GM12878 (cell line): ENCODE measurements at regions not wholly inside any gene's neighbourhood (a gene's known extent, or its start where the extent isn't known, plus 50 kb on each side); places are given as distances from the start of the nearest gene placed in this dataset.

ENCODE experiments used
- ATAC-seq: fragments of 200-7000 bp; cut with Tn5 transposase; 3 replicates; pipeline ENCODE4 v1.9.1; 2020; ENCODE audit warnings: mild to moderate bottlenecking, moderate library complexity
- BruUV-seq: library from RNA; stranded (reverse); fragments of 400-500 nt; replicated peaks from 2 replicates; lab custom pipeline; 2021; lab: Mats Ljungman, UMichigan
- CTCF ChIA-PET: fragments of 300-600 bp; sonication (Branson Sonifier 250); formaldehyde crosslinking; extraction: SDS; loops from one replicate; lab custom pipeline; 2021; ENCODE audit warnings: inconsistent platforms; lab: Yijun Ruan, JAX
- POLR2A ChIA-PET: fragments of 350-600 bp; formaldehyde crosslinking; extraction: SDS; loops from one replicate; lab custom pipeline; 2021; ENCODE audit warnings: inconsistent platforms; lab: Charles Lee
- RAD21 ChIA-PET: fragments of 300-600 bp; sonication (Branson Sonifier 250); formaldehyde crosslinking; loops from one replicate; lab custom pipeline; 2023; ENCODE audit warnings: antibody characterized with exemption; ENCODE audit not compliant: unreplicated experiment; lab: Charles Lee
- SMC1A ChIA-PET: fragments of 300-600 bp; sonication (Branson Sonifier 250); formaldehyde crosslinking; loops from one replicate; lab custom pipeline; 2023; ENCODE audit not compliant: unreplicated experiment, uncharacterized antibody; lab: Charles Lee
- DNase-seq: peaks from one replicate; pipeline ENCODE4 v3.0.0-alpha.2; 2011; ENCODE audit warnings: low read depth, low spot score
- FAIRE-seq: peaks from 3 replicates; lab custom pipeline; 2011; peaks lifted over from hg19 to GRCh38; lab: Jason Lieb, UNC
- H2AFZ ChIP-seq: 2 replicates; pipeline ENCODE4 v1.6.0; 2011; ENCODE audit warnings: low read depth, low read length, control low read depth; ENCODE audit not compliant: control insufficient read depth
- H3K27ac ChIP-seq: 2 replicates; pipeline ENCODE4 v1.5.1; 2011; ENCODE audit warnings: control low read depth; ENCODE audit not compliant: control insufficient read depth, insufficient read depth
- H3K27me3 ChIP-seq, 2 experiments: replicated peaks in 1 of 2; 2 replicates each; pipeline versions ENCODE4 v1.6.0 to v1.6.1; 2011; ENCODE audit warnings: low read length in 1 of 2; ENCODE audit not compliant: control insufficient read depth in 2 of 2, insufficient read depth in 2 of 2
- H3K36me3 ChIP-seq, 2 experiments: 2 replicates each; pipeline ENCODE4 v1.5.1; 2011; ENCODE audit warnings: low read length in 1 of 2; ENCODE audit not compliant: control insufficient read depth in 2 of 2, insufficient read depth in 2 of 2
- H3K4me1 ChIP-seq: 2 replicates; pipeline ENCODE4 v1.6.1; 2011; ENCODE audit warnings: mild to moderate bottlenecking, low read length, moderate library complexity, mixed read lengths; ENCODE audit not compliant: control insufficient read depth, insufficient read depth
- H3K4me2 ChIP-seq: 2 replicates; pipeline ENCODE4 v1.6.0; 2011; ENCODE audit warnings: control low read depth; ENCODE audit not compliant: control insufficient read depth, insufficient read depth
- H3K4me3 ChIP-seq: fragments of 200-600 bp; sonication (generic); 2 replicates; pipeline ENCODE4 v1.5.1; 2016
- H3K79me2 ChIP-seq: 2 replicates; pipeline ENCODE4 v1.6.0; 2011; ENCODE audit warnings: low read length; ENCODE audit not compliant: control insufficient read depth, insufficient read depth
- H3K9ac ChIP-seq: 2 replicates; pipeline ENCODE4 v1.8.0; 2011; ENCODE audit warnings: low read length, control low read depth, mixed read lengths; ENCODE audit not compliant: control insufficient read depth, insufficient read depth
- H3K9me3 ChIP-seq: replicated peaks from 3 replicates; pipeline ENCODE4 v1.5.1; 2011; ENCODE audit warnings: mild to moderate bottlenecking, low read length; ENCODE audit not compliant: control insufficient read depth, insufficient read depth
- H4K20me1 ChIP-seq: 2 replicates; pipeline ENCODE4 v1.6.0; 2011; ENCODE audit not compliant: control insufficient read depth, insufficient read depth
- IKZF2 ChIP-seq, 2 experiments: fragments of 450-650 bp; IDR thresholded peaks; 2 replicates each; pipeline ENCODE4 v1.6.1; 2017; ENCODE audit warnings: mild to moderate bottlenecking in 2 of 2, moderate library complexity in 2 of 2
- IRF4 ChIP-seq: IDR thresholded peaks from 2 replicates; pipeline ENCODE4 v1.6.1; 2011; ENCODE audit warnings: low read depth, low read length
- NFYB ChIP-seq: IDR thresholded peaks from 2 replicates; pipeline ENCODE4 v1.6.1; 2011; ENCODE audit warnings: low read depth, mild to moderate bottlenecking, low read length, improper control_type of control experiment, moderate library complexity; ENCODE audit not compliant: insufficient read depth
- NR2C2 ChIP-seq: IDR thresholded peaks from 2 replicates; pipeline ENCODE4 v1.6.1; 2011; ENCODE audit warnings: borderline replicate concordance, low read depth; ENCODE audit not compliant: control insufficient read depth, insufficient read length
- POLR2AphosphoS2 ChIP-seq: IDR thresholded peaks from 2 replicates; pipeline ENCODE4 v1.6.1; 2011; ENCODE audit warnings: low read depth, mild to moderate bottlenecking, low read length, improper control_type of control experiment, moderate library complexity
- RBBP5 ChIP-seq: fragments of 200-600 bp; sonication (generic); conservative IDR thresholded peaks from 2 replicates; pipeline ENCODE4 v1.6.1; 2016
- RCOR1 ChIP-seq: conservative IDR thresholded peaks from 2 replicates; pipeline ENCODE4 v1.6.1; 2012; ENCODE audit warnings: low read depth, low read length, improper control_type of control experiment
- TARDBP ChIP-seq: IDR thresholded peaks from 2 replicates; pipeline ENCODE4 v1.6.1; 2016; ENCODE audit warnings: borderline replicate concordance
- TBL1XR1 ChIP-seq: IDR thresholded peaks from 2 replicates; pipeline ENCODE4 v1.6.1; 2012; ENCODE audit warnings: low read depth, low read length, improper control_type of control experiment
- YBX1 ChIP-seq: fragments of 450-650 bp; IDR thresholded peaks from 2 replicates; pipeline ENCODE4 v1.6.1; 2016; ENCODE audit warnings: antibody characterized with exemption
- ZBED1 ChIP-seq: IDR thresholded peaks from 2 replicates; pipeline ENCODE4 v1.6.1; 2016; ENCODE audit warnings: borderline replicate concordance
- ZNF217 ChIP-seq: fragments of 450-650 bp; IDR thresholded peaks from 2 replicates; pipeline ENCODE4 v1.6.1; 2017; ENCODE audit warnings: antibody characterized with exemption, mild to moderate bottlenecking
- ZNF24 ChIP-seq: fragments of 450-650 bp; IDR thresholded peaks from 2 replicates; pipeline ENCODE4 v1.6.1; 2017; ENCODE audit warnings: antibody characterized with exemption, mild to moderate bottlenecking
- whole genome bisulfite sequencing: methylation state at CpG from one replicate; pipeline ENCODE4 v1.1.6; 2016; ENCODE audit warnings: low lambda C conversion rate; ENCODE audit not compliant: insufficient replicate concordance, insufficient coverage; ENCODE audit errors: missing lambda C conversion rate; 5-methylcytosine and 5-hydroxymethylcytosine counted together
- in situ Hi-C: fragments of 300-500 bp; cut with MboI; formaldehyde crosslinking; loops from 9 replicates; pipeline ENCODE4 v1.14.3; 2018; ENCODE audit warnings: mixed read lengths
- intact Hi-C: fragments of 100-400 bp; cut with micrococcal nuclease; formaldehyde crosslinking; loops from one replicate; pipeline ENCODE4 v1.14.2; 2022; ENCODE audit not compliant: unreplicated experiment
- TF ChIP-seq, protein P1 (sequence below): fragments of 450-650 bp; formaldehyde crosslinking; IDR thresholded peaks from 2 replicates; pipeline ENCODE4 v1.4.0; 2022; ENCODE audit warnings: mild to moderate bottlenecking, moderate library complexity
- TF ChIP-seq, protein P2 (sequence below): fragments of 150-350 bp; IDR thresholded peaks from 2 replicates; pipeline ENCODE4 v1.6.1; 2016; ENCODE audit warnings: low read depth, low read length

DNA sequence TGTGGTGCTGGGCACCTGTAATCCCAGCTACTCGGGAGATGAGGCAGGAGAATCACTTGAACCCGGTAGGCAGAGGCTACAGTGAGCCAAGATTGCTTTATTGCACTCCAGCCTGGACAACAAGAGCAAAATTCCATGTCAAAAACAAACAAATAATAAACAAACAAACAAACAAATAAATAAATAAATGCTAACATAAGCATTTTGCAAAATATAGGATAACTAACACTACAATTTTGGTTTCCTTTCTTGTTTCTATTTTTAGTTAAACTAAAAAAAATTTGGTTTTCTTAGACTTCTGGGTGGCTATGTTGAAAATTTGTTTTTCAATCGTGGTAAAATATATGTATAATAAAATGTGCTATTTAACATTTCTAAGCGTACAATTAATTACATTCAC lies 115.0 kb upstream of the ZNF516 start:
- Histone ChIP-seq H3K4me2 (no peak overlapping the region), H3K4me1 (no peaks in the 10 kb centered on the region), H2AFZ (no peak overlapping the region), H3K27me3 (no peaks in the 10 kb centered on the region), H3K27ac (no peak overlapping the region), H3K4me3 (no peak overlapping the region), H3K36me3 (no peaks in the 10 kb centered on the region), H3K9me3 (no peaks in the 10 kb centered on the region), H3K79me2 (no peaks in the 10 kb centered on the region), H4K20me1 (no peaks in the 10 kb centered on the region), H3K9ac (no peak overlapping the region)
- no peak for DNase-seq
- intact Hi-C loops (no loop called here), in situ Hi-C loops (no loop called here)
- TF ChIP-seq RCOR1 (no peak), ZBED1 (no peak), ZNF217 (no peak), RBBP5 (no peak), ZNF24 (no peak), TBL1XR1 (no peak), YBX1 (no peak), IKZF2 (IDR thresholded peaks at IDR 0.05) (no peak), POLR2AphosphoS2 (no peak), NFYB (no peak), TARDBP (no peak), IRF4 (no peak), NR2C2 (no peak)
- TF ChIP-seq, protein P1, sequence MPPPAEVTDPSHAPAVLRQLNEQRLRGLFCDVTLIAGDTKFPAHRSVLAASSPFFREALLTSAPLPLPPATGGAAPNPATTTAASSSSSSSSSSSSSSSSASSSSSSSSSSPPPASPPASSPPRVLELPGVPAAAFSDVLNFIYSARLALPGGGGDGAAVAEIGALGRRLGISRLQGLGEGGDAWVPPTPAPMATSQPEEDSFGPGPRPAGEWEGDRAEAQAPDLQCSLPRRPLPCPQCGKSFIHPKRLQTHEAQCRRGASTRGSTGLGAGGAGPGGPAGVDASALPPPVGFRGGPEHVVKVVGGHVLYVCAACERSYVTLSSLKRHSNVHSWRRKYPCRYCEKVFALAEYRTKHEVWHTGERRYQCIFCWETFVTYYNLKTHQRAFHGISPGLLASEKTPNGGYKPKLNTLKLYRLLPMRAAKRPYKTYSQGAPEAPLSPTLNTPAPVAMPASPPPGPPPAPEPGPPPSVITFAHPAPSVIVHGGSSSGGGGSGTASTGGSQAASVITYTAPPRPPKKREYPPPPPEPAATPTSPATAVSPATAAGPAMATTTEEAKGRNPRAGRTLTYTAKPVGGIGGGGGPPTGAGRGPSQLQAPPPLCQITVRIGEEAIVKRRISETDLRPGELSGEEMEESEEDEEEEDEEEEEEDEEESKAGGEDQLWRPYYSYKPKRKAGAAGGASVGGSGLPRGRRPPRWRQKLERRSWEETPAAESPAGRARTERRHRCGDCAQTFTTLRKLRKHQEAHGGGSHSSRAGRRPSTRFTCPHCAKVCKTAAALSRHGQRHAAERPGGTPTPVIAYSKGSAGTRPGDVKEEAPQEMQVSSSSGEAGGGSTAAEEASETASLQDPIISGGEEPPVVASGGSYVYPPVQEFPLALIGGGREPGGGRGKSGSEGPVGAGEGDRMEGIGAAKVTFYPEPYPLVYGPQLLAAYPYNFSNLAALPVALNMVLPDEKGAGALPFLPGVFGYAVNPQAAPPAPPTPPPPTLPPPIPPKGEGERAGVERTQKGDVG (CRISPR knock-in tag) = no peak
- TF ChIP-seq, protein P2, sequence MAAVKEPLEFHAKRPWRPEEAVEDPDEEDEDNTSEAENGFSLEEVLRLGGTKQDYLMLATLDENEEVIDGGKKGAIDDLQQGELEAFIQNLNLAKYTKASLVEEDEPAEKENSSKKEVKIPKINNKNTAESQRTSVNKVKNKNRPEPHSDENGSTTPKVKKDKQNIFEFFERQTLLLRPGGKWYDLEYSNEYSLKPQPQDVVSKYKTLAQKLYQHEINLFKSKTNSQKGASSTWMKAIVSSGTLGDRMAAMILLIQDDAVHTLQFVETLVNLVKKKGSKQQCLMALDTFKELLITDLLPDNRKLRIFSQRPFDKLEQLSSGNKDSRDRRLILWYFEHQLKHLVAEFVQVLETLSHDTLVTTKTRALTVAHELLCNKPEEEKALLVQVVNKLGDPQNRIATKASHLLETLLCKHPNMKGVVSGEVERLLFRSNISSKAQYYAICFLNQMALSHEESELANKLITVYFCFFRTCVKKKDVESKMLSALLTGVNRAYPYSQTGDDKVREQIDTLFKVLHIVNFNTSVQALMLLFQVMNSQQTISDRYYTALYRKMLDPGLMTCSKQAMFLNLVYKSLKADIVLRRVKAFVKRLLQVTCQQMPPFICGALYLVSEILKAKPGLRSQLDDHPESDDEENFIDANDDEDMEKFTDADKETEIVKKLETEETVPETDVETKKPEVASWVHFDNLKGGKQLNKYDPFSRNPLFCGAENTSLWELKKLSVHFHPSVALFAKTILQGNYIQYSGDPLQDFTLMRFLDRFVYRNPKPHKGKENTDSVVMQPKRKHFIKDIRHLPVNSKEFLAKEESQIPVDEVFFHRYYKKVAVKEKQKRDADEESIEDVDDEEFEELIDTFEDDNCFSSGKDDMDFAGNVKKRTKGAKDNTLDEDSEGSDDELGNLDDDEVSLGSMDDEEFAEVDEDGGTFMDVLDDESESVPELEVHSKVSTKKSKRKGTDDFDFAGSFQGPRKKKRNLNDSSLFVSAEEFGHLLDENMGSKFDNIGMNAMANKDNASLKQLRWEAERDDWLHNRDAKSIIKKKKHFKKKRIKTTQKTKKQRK = no peak
- WGBS = 27% methylated on average over 4 of the region's 4 CpGs
- ChIA-PET POLR2A (no interaction called here), RAD21 (no interaction called here), SMC1A (no interaction called here), CTCF (interaction anchor here (1.1 kb wide), 1 partner anchor 11 kb away, joined by 3 read pairs; no protein-coding TSS in a partner anchor)
- no peak for FAIRE-seq
- ATAC-seq = no peak
- BruUV-seq = no TSS peak
